ENCODE measurements at regions not wholly inside any gene's neighbourhood (a gene's known extent, or its start where the extent isn't known, plus 50 kb on each side); places are given as distances from the start of the nearest gene placed in this dataset.

DNA sequence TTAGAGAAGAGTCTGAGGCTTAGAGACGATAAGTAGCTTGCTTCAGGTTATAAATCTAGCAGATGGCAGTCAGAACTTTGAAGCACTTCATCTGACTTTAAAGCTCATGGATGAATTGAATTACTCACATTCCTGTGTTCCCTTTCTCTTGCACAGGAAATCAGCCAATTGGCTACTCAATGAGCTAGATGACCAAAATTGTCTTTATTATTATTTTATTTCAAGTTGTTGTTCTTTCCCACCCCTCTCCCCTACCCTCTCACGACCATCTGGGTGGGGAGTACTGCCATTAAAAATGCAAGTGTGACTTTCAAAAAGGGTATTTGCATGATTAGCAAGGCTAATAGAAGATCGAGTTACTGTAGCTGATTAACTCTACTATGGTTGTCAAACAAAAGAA is 491.1 kb downstream of the NR4A2 start:
- Histone ChIP-seq H4K91ac (ENCODE audit: insufficient read depth, low read depth, low read length) (no peak overlapping the region), H4K8ac (ENCODE audit: low read depth in 2 of 2, low read length in 2 of 2) (no peak overlapping the region)
- POLR2A ChIA-PET (ENCODE audit: unreplicated experiment) = no interaction called here

More for the DNA sequence above, 491.1 kb downstream of the NR4A2 start:
- no peaks in the 10 kb centered on the region for H4K20me1 ChIP-seq (ENCODE audit: insufficient read depth, low read length)
- H3K27me3 ChIP-seq (ENCODE audit: control insufficient read depth, insufficient read depth, low read length) = no peaks in the 10 kb centered on the region
- no peak overlapping the region for H2AFZ ChIP-seq (replicated peaks; ENCODE audit: low read length, poor library complexity)
- no peaks in the 10 kb centered on the region for H3K9me1 ChIP-seq (ENCODE audit: insufficient read depth, low read length)
- no TSS peak for BruUV-seq (replicated peaks)
- H4K5ac ChIP-seq (ENCODE audit: low read depth, low read length) = no peak overlapping the region
- no peaks in the 10 kb centered on the region for H3K4me1 ChIP-seq (ENCODE audit: control insufficient read depth, insufficient read depth, low read length)
- no peaks in the 10 kb centered on the region for H3K36me3 ChIP-seq (ENCODE audit: control insufficient read depth, insufficient read depth, low read length)
- TF ChIP-seq, protein P1, sequence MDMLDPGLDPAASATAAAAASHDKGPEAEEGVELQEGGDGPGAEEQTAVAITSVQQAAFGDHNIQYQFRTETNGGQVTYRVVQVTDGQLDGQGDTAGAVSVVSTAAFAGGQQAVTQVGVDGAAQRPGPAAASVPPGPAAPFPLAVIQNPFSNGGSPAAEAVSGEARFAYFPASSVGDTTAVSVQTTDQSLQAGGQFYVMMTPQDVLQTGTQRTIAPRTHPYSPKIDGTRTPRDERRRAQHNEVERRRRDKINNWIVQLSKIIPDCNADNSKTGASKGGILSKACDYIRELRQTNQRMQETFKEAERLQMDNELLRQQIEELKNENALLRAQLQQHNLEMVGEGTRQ (IDR thresholded peaks at IDR 0.05; ENCODE audit: low read depth, low read length) = no peak
- TF ChIP-seq CHD1 (IDR thresholded peaks at IDR 0.05; ENCODE audit: low read depth, low read length) (no peak), RAD21 (IDR thresholded peaks at IDR 0.05; ENCODE audit: low read length) (no peak), SMC3 (IDR thresholded peaks at IDR 0.05; ENCODE audit: low read depth, low read length) (no peak), MAFK (IDR thresholded peaks at IDR 0.05; ENCODE audit: low read depth, low read length) (no peak), FOS (IDR thresholded peaks at IDR 0.05; ENCODE audit: low read depth, low read length) (no peak), MAZ (IDR thresholded peaks at IDR 0.05; ENCODE audit: borderline replicate concordance, low read depth, low read length) (no peak)
- TF ChIP-seq, protein P2, sequence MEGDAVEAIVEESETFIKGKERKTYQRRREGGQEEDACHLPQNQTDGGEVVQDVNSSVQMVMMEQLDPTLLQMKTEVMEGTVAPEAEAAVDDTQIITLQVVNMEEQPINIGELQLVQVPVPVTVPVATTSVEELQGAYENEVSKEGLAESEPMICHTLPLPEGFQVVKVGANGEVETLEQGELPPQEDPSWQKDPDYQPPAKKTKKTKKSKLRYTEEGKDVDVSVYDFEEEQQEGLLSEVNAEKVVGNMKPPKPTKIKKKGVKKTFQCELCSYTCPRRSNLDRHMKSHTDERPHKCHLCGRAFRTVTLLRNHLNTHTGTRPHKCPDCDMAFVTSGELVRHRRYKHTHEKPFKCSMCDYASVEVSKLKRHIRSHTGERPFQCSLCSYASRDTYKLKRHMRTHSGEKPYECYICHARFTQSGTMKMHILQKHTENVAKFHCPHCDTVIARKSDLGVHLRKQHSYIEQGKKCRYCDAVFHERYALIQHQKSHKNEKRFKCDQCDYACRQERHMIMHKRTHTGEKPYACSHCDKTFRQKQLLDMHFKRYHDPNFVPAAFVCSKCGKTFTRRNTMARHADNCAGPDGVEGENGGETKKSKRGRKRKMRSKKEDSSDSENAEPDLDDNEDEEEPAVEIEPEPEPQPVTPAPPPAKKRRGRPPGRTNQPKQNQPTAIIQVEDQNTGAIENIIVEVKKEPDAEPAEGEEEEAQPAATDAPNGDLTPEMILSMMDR (conservative IDR thresholded peaks at IDR 0.05; ENCODE audit: low read depth, low read length) = no peak
- no peak overlapping the region for H2BK120ac ChIP-seq (ENCODE audit: low read depth, low read length)
- no peak overlapping the region for H2AK9ac ChIP-seq (replicated peaks; ENCODE audit: low read depth, low read length, poor library complexity)
- DNase-seq (no peak), ATAC-seq (ENCODE audit: low read depth) (no peak)
- no peak overlapping the region for H3K56ac ChIP-seq (ENCODE audit: extremely low read depth, insufficient read depth, low read length)
- H3K14ac ChIP-seq (replicated peaks; ENCODE audit: low read depth, low read length) = no peak overlapping the region
- no peaks in the 10 kb centered on the region for H3K79me1 ChIP-seq (ENCODE audit: low read depth in 1 of 2, low read length in 2 of 2)
- H2AK5ac ChIP-seq (ENCODE audit: low read depth, low read length) = no peak overlapping the region
- no peak overlapping the region for H3K4me2 ChIP-seq (ENCODE audit: low read depth, low read length)
- in situ Hi-C loops (cut with MboI; ENCODE audit: low sequenced_read_pairs) = no loop called here
- no peak overlapping the region for H3K18ac ChIP-seq (ENCODE audit: low read depth, low read length)
- H3K4ac ChIP-seq (ENCODE audit: low read depth, low read length) = no peak overlapping the region
- CTCF ChIA-PET = no interaction called here
- no CpG with 5 or more reads among the region's 3 CpGs for WGBS, 2 experiments (ENCODE audit: extremely low coverage in 2 of 2, insufficient read length in 1 of 2)
- no peak overlapping the region for H2BK20ac ChIP-seq (ENCODE audit: low read depth, low read length)
- no peak overlapping the region for H2BK5ac ChIP-seq (ENCODE audit: low read depth, low read length, poor library complexity, severe bottlenecking)
- peaks cover 9% of the 10 kb centered on the region; the same call in 1 of the 2 replicates for H3K9me3 ChIP-seq (ENCODE audit: control insufficient read depth, insufficient read depth, low read length)
- H3K9ac ChIP-seq (ENCODE audit: low read depth, low read length) = no peak overlapping the region
- H2BK15ac ChIP-seq (ENCODE audit: low read depth, low read length) = no peak overlapping the region
- H3K4me3 ChIP-seq (ENCODE audit: insufficient read depth, low read depth, low read length) = no peak overlapping the region
- dilution Hi-C loops (cut with HindIII; ENCODE audit: low sequenced_read_pairs, unreplicated experiment) = no loop called here
- intact Hi-C loops (cut with micrococcal nuclease) = no loop called here
- no peak overlapping the region for H3K27ac ChIP-seq (ENCODE audit: insufficient read depth, low read length)
- H3K23ac ChIP-seq (ENCODE audit: low read depth, low read length) = no peak overlapping the region

Measured in IMR-90 (cell line).